HG03175 (cell line): ENCODE measurements at regions not wholly inside any gene's neighbourhood (a gene's known extent, or its start where the extent isn't known, plus 50 kb on each side); places are given as distances from the start of the nearest gene placed in this dataset.

Experiments
- ATAC-seq: cut with Tn5 transposase; IDR thresholded peaks from one replicate; pipeline ENCODE4 v1.9.1; 2021; ENCODE audit warnings: mild to moderate bottlenecking, moderate library complexity; ENCODE audit not compliant: unreplicated experiment

DNA sequence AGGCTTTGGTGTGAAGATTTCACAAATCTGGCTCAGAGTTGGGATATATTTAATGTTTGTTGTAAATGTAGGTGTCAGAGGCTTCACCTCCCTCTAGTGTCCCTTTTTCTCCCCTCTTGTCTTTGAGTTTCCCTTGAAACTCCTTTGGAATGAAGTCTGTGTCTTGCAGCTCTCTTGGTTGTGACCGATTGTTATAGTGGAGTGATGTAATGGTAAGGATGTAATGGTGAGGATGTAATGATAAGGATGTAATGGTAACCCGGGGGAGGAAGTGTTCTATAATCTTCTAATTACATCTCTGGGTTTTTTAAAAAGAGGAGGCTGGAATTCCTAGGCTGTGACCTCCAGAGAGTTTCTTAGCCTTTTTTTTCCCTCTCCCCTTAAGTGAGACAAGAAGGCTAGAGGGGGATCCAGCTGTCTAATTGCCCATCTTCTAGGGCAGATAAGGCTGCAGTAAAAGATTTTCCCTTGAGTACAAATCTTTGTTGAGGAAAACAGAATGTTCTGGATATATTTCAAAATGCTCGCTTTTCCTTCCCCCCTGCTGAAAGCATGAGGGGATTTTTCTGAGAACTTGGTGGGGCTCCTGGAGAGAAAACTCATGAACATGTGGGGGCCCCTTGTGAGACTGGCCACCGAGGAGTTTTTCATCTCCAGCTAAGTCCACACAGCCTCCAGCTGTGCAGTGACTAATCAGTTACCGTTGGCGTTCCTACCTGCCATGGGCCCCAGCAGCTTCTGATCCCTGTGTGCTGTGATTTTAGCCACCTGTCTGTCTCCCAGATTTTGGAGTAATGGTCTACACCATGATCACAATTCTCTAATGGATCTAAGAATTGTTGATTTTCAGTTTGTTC lies 156.7 kb upstream of the PMEPA1 start:
- ATAC-seq: no peak

DNA sequence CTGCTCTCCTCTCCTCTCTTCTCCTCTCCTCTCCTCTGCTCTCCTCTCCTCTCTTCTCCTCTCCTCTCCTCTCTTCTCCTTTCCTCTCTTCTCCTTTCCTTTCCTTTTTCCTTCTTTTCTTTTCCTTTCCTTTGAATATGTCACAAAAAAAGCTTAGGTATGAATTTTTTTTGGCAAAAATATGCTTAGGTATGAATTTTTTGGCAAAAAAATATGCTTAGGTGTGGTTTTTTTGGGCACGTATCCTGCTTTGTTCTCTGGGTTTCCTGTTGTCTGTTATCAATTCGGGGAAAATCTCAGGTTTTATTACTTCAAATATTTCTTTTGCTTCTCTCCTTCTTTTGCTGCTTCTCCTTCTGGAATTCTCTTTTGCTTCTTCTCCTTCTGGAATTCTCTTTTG lies 155.5 kb upstream of the PMEPA1 start:
- ATAC-seq: no peak

- no peak for ATAC-seq
Measured at GRCh38 chr20:57860576-57860975, 150.8 kb upstream of the PMEPA1 start.

- no peak for ATAC-seq
Measured at GRCh38 chr20:57857969-57858368, 148.2 kb upstream of the PMEPA1 start.

- ATAC-seq: no peak
Measured at GRCh38 chr20:57857118-57857517, 147.3 kb upstream of the PMEPA1 start.

GRCh38 chr20:57856658-57857057 lies 146.8 kb upstream of the PMEPA1 start:
- no peak for ATAC-seq

DNA sequence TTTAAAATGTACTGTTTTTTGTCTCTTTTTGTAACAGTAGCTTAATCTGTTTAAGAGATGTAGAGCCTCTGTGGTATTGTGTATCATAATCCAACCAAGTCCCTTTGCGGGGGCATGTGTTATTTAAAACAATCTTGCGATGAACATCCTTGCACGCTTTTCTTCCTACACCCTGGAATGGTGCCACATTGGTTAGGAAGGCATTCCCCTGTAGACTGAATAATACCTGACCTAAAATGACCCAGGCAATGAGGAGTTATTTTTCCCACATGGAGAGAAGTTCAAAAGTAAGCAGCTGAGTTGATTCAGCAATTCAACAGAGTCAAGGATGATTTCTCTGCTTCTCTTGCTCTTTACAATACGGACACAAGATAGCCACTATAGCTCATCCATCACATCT lies 142.0 kb upstream of the PMEPA1 start:
- no peak for ATAC-seq

- no peak for ATAC-seq
Measured at GRCh38 chr20:57851025-57851682, 141.3 kb upstream of the PMEPA1 start.

GRCh38 chr20:57849521-57850215 lies 139.9 kb upstream of the PMEPA1 start:
- ATAC-seq: no peak

DNA sequence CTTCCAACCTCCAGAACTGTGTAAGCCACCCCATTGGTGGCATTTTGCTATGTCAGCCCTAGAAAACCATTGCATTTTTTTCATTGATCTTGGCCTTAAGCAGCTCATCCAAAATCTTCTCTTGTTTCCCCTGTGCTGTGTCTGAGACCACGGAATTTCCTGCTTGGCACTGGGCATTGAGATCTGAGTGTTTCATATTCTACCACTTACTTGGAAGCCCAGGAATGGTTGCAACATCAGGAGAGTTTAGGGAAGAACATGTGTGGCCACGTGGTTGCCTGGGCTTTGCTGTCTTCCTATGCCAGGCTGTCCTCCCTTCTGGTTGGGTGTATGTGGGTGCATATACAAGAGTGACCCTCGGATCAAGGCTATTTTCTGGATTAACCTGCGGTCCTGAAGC lies 139.3 kb upstream of the PMEPA1 start:
- no peak for ATAC-seq

DNA sequence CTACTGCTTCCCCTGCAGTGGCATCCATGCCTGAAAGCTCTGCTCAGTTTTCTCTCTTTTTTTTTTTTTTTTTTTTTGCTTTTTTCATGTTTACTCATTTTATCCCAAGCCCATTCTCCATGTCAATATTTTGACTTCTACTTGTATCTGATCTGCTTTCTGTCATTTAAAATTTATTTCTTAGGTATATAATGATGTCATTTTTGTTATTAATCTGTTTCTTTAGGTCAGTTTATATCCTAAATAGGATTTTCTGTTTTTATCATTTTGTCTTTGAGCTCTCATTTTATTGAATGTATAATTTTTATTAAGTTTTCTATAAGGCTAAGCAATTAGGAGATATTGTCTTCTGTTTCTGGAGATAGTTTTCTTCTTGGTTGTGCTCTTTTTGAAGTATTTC lies 138.5 kb upstream of the PMEPA1 start:
- no peak for ATAC-seq

DNA sequence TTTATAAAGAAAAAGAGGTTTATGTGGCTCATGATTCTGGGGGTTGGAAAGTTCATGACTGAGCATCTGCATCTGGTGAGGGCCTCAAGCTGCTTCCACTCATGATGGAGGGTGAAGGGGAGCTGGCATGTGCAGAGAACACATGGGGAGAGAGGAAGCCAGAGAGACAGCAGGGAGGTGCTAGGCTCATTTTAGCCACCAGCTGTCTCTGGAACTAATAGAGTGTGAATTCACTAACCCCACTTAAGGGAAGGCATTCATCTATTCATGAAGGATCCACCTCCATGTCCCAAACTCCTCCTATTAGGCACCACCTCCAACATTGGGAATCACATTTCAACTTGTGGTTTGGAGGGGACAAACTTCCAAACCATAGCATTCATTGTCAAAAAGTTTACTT lies 137.3 kb upstream of the PMEPA1 start:
- ATAC-seq: no peak

DNA sequence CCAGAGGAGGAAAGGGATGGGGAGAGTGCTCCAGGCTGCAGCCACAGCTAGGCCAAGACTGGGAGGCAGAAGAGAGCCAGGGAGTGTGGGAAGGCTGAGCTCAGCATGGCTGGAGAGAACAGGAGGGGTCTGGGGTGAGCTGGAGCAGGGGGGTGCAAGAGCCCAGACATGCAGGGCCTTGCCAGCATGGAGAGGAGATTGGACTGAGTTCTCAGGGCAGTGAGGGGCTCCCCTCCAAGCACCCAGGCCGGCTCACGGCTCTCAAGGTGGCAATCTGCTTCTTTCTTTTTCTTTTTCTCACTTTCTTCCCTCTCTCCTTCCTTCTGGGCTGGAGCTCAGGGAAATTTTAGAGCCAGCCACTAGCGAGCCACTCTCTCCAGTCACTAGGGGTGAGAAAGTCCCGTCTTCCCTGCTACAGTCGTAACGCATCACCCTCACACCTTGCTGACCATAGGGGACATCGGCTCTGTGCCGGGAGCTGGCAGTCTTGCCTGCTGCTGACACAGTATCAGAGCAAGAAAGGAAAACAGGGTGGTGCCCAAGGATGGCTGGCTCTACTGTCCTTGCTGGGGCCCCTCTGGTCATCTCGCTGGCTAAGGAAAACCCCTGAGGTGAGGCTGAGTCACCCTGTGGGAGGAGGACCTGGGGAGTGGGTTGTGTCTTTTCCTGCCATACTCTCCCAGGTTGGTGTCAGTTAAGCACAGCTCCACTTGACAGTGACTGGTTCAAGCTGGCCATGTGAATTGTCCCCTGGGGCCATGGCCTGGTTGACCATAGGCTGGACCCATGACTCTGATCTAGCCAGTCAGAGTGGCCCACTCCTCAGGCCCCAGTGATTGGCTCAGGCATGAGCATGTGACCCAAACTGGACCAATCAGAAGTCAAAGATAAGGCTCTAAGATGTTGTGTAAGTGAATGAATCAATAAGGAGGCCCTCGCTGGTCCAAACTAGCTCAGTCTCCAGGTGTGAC lies 135.1 kb upstream of the PMEPA1 start:
- ATAC-seq: no peak

DNA sequence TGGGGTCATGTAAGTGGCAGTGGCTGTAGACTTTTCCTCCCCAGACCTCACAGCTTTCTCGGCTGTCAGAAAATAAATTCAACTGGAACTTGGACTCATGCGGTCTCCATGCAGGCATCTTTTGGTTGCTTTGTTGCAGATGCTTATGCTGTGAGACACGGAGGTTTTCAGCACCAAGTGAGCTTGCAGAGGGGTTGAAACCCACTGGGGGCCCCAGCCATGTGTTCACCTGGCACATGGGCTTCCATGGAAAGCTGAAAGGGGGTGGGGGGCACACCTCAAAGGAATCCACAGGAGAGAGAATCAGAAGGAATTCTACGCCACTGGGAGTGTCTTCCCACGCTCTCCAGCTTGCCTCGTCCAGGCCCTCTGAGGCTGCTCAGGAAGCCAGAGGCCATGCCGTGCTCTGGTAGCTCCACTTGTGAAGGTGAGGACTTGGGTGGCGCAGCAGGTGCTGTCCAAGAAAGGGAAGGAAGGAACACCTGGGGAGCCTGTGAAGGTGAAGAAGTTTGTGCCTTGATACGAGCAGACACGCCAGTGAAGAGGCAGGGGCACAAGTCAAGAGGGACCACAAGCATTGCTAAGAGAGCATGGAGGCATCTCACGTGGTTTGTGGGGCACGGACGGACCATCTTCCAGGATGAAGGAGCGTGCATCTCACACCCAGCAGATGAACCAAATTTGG lies 134.3 kb upstream of the PMEPA1 start:
- no peak for ATAC-seq

DNA sequence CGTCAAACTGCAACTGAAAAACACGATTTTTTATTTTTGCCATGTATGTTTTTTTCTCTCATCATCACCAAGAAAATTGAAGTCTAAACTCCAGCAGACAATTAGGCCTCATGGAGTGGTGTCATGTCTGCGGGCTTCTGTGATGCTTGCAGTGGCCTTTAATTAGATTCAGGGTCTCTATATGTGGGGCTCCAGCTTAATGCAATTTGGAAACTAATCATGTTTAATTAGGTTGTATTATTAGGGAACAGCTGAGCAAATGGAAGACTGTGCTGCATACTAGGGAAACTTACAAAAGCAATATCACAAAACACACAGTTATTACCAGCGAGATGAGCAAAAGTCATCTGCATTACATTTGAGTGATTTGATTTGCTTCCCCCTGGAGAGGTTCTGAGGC lies 132.9 kb upstream of the PMEPA1 start:
- ATAC-seq: no peak

GRCh38 chr20:57841297-57841866 lies 131.6 kb upstream of the PMEPA1 start:
- ATAC-seq: no peak

- no peak for ATAC-seq
Measured at GRCh38 chr20:57840504-57841296, 130.9 kb upstream of the PMEPA1 start.

DNA sequence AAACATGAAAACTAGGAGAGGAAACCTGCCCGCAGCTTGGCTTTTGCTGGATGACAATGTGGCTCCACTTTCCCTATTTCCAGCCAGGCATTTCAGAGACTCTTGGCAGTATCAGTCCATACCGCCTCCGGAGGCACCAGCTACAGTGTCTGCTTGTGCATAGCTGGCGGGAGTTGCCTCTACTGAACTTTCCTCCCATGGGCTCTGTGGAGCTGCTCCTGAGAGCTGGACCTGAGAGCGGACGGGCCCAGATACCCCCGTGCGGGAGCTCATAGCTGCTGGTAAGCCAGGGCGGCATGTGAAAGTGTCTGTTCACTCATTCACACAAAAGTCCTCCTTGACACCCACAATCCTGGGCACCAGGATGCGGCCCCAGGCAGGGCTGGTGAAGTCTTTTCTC lies 130.3 kb upstream of the PMEPA1 start:
- ATAC-seq: no peak

GRCh38 chr20:57838670-57839151 lies 128.9 kb upstream of the PMEPA1 start:
- ATAC-seq: no peak
